NCI-H510A (cell line): ENCODE measurements at regions not wholly inside any gene's neighbourhood (a gene's known extent, or its start where the extent isn't known, plus 50 kb on each side); places are given as distances from the start of the nearest gene placed in this dataset.

Experiments used
- DNase-seq: peaks from one replicate; lab custom pipeline; 2025; lab: John Stamatoyannopoulos, UW

- no peak for DNase-seq
These were observed 442.7 kb upstream of the HS3ST5 start for GRCh38 chr6:114785235-114786127.

DNA sequence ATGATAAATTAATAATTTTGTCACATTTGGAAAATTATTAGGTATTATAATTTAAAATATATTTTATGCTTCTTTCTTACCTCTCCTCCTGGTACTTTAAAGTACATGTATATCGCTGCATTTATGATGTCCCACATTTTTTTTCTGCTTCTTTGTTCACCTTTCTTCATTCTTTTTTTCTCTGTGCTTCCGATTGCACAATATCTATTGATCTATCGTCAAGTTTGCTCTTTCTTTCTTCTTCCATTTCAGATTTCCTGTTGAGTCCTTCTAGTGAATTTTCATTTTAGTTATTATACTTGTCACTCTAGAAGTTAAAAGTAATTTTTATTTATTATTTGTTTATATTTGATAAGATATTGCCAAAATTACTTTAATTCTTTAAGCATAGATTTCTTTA lies 441.0 kb upstream of the HS3ST5 start:
- DNase-seq = no peak

GRCh38 chr6:114783083-114783482 lies 440.3 kb upstream of the HS3ST5 start:
- no peak for DNase-seq

DNA sequence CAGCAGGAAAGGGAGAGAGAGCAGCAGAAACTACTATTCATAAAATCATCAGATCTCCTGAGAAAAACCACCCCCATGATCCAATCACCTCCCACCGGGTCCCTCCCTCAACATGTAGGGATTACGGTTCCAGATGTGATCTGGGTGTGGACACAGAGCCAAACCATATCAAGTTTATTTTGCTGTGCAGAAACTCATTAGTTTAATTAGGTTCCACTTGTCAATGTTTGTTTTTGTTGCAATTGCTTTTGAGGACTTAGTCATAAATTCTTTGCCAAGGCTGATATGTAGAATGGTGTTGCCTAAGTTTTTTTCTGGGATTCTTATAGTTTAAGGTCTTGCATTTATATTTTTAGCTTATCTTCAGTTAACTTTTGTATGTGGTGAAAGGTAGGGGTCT lies 422.0 kb upstream of the HS3ST5 start:
- no peak for DNase-seq

- DNase-seq = no peak
These were observed 419.3 kb upstream of the HS3ST5 start for GRCh38 chr6:114762145-114762544.

- no peak for DNase-seq
These were observed 405.3 kb upstream of the HS3ST5 start for GRCh38 chr6:114747995-114748625.

- no peak for DNase-seq
These were observed 397.7 kb upstream of the HS3ST5 start for GRCh38 chr6:114740547-114740946.

- no peak for DNase-seq
These were observed 396.8 kb upstream of the HS3ST5 start for GRCh38 chr6:114739656-114740055.

DNA sequence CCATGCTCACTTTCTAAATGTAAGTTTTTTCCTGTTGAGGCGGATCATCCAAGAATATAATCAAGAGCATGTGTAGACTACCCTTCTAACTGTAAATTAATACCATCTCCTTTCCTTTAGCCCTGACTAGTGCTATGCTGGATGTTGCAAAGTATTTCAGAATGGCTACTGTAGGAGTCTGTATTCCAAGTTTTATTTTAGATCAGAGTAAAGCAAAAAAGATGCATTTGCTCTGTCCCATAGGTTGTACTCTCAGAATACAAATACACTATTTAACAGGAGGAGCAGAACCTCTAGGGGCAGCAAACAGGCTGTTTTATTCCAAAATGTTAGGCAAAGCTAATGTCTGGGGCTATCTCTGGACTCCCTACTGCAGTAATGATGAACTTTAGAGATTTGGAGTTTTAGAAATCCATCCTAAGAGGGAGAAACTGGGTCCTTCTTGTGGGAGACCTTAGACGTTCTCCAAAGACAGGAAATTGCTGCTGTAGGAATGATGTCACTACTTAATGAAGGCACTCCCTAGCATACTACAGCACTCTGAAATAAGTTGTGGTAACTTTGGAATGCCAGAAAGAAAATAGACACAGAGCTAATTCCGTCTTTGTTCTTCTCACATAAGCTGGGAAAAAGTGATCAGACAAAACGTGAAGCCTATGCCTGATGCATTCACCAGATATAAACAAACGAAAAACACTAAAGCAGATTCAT lies 392.4 kb upstream of the HS3ST5 start:
- DNase-seq = no peak

DNA sequence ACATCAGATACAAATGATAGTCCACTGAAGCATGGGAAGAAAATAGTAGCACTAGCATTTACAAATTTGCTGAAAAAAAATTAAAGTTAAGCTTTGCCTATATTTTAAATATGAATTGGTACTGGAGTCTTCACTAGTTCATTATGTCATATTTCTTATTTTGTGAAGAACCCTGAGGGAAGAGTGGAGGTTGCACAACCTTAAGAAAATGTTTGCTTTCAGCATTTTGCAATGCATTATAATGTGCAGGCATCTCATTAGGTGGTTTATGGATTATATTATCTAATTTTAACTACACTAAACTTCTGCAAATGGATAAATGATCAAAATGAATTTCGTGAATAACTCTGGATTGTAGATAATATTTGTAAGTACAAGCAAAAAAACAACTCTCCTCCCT lies 390.8 kb upstream of the HS3ST5 start:
- DNase-seq = no peak

DNA sequence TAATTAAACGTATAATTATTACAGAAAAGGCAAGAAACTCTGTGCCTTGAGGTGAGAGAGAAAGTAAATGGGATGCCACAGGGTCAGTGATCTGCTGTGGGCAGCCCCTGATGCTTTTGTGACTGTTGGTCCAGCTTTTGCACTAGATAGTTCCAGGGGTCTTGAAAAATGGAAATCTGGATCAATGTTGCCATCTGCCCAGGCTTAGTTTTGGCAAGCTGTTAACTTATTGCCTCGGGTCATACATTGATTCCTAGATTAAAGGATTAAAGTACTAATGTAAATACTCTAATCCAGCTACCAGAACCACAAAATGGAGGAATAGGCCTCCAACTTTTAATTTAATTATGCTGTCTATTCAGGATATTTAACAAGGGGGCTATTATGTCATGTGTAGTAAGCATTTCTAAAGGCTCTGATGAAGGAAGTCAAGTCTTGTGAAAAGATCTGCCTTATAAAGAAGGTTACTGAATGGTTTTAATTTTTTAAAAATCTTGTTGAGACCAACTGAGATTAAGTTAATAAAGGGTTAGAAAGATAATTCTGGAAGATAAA lies 376.0 kb upstream of the HS3ST5 start:
- no peak for DNase-seq

GRCh38 chr6:114718186-114718585 lies 375.4 kb upstream of the HS3ST5 start:
- no peak for DNase-seq

DNA sequence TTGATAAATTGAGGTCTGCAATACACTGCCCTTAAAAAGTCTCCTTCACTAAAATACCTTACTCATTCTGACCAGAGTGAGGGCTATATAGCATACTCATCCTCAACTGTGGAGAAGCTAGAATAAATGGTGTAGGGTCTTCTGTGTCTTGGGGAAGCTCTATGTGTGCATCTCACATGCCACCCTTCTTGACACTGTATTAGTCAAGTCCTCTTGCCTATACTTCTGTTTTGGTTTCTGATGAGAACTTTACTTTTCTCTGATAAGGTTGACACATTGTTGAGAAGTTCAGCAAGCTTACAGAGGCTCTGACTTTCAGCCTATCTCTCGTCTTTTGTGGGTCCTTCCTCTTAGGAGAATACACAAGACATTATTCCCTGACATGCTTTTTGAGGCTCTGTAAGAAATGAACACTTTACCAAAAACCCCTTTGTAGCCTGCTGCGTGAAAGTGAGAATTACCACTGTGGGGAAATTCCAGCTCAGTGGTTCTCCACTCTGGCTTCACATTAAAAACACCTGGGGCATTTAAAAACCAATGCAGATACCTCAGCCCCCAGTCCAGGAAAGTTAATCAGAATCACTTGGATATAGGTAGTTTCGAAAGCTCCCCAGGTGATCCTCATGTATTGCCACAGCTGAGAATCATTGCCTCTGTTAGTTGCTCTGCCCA lies 372.1 kb upstream of the HS3ST5 start:
- no peak for DNase-seq

GRCh38 chr6:114713690-114714089 lies 370.9 kb upstream of the HS3ST5 start:
- no peak for DNase-seq

GRCh38 chr6:114712129-114712662 lies 369.4 kb upstream of the HS3ST5 start:
- no peak for DNase-seq

GRCh38 chr6:114707081-114707620 lies 364.3 kb upstream of the HS3ST5 start:
- no peak for DNase-seq

DNA sequence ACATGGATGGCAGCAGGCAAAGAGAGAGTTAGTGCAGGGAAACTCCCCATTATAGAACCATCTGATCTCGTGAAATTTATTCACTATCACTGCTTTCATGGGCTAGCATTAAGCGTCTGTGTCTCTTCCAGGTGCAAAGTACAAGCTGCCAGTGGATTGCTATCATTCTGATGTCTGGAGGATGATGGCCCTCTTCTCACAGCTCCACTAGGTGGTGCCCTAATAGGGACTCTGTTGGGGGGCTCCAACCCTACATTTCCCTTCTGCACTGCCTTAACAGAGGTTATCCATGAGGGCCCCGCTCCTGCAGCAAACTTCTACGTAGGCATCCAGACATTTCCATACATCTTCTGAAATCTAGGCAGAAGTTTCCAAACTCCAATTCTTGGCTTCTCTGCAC lies 347.8 kb upstream of the HS3ST5 start:
- no peak for DNase-seq

DNA sequence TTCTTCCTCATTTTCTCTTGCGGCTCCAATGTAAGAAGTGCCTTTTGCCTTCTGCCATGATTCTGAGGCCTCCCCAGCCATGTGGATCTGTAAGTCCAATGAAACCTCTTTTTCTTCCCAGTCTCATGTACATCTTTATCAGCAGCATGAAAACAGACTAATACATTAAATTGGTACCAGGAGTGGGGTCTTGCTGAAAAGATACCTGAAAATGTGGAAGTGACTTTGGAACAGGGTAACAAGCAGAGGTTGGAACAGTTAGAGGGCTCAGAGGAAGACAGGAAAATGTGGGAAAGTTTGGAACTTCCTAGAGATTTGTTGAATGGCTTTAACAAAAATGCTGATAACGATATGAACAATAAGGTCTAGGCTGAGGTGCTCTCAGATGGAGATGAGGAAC lies 316.7 kb upstream of the HS3ST5 start:
- no peak for DNase-seq

- DNase-seq = no peak
These were observed 308.8 kb upstream of the HS3ST5 start for GRCh38 chr6:114651611-114652010.

DNA sequence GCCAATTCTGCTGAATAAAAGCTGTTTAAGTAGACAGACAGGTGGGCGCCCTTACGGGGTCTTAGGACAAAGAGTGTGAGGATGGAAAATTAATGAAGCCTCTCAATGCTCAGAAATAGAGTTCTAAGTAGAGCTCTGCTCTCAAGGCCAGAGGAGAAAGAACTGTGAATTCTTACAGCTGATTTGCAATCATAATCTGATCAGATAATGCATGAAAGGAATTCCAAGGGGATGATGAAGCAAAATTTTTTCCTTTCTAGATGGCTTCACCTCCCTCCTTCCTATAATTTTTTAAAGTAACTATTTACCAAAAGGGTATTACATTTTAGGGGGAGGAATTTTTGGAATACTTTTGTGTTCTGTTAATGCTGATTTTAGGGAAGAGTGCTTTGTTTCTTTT lies 308.1 kb upstream of the HS3ST5 start:
- no peak for DNase-seq

DNA sequence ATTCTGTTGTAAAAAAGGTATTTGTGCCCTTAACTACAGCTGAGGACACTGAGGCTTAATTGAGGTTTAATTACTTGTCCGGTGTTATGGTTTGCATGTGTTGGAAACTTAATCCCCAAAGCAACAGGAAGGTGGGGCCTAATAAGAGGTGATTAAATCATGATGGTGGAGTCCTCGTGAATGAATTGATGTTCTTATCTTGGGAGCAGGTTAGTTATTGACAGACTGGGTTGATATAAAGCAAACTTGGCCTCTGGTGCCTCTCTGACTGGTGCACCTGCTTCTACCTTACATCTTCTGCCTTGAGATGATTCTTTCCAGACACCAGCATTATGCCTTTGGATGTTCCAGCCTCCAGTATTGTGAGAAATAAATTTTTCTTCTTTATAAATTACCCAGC lies 306.5 kb upstream of the HS3ST5 start:
- DNase-seq = no peak

DNA sequence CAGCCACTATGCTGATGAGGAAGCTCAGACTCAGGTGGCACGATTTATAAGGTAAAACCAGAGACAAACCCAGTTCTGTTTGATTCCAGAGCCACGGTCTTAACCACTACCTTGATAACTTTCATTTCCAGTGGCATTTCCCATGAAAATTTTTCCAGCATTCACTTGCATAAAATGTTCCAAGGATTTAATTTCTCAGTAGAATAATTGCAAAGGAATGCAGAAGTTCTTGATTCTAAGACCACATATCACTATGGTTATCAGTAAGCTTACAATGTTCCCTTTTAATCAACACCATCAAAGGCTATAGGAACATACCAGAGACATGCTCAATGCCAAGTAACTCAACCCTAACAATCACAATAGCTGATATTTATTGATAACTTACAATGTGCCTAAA lies 306.0 kb upstream of the HS3ST5 start:
- DNase-seq = no peak
